Uterus (tissue), 2 donors: ENCODE measurements at regions not wholly inside any gene's neighbourhood (a gene's known extent, or its start where the extent isn't known, plus 50 kb on each side); places are given as distances from the start of the nearest gene placed in this dataset.

Source experiments
- POLR2A ChIP-seq, 2 donors: fragments of 450-650 bp; IDR thresholded peaks; one replicate each; pipeline ENCODE4 v1.6.1; 2016; ENCODE audit warnings: antibody characterized with exemption in 2 of 2, mild to moderate bottlenecking in 1 of 2, moderate library complexity in 1 of 2
- TF ChIP-seq, protein P1 (sequence below), 4 experiments: fragments of 200-600 bp in 2 of 4; fragments of 450-650 bp in 2 of 4; sonication (generic) in 2 of 4; IDR thresholded peaks; one replicate each; pipeline ENCODE4 v1.5.1; 2016 to 2019; ENCODE audit warnings: antibody characterized with exemption in 4 of 4, mild to moderate bottlenecking in 2 of 4, moderate library complexity in 1 of 4

DNA sequence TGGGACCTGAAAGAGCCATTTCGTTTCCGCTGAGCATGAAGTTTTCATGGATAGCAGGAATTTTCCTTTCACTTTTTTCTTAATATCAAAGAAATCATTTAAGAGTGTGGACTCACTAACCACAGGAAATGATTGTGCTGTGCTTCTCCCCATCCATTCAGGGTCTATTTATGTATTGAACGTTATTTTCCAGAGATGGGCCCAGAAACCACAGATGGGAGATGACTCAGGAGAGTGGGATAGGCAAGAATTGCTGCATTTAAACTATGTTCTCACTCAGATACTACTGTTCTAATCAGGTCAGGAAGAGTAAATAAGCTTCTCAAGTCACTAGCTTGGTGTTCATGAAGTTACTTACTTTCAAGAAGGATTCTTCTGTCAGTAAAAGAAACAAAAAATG is 763.8 kb downstream of the DTWD2 start:
- TF ChIP-seq, protein P1, sequence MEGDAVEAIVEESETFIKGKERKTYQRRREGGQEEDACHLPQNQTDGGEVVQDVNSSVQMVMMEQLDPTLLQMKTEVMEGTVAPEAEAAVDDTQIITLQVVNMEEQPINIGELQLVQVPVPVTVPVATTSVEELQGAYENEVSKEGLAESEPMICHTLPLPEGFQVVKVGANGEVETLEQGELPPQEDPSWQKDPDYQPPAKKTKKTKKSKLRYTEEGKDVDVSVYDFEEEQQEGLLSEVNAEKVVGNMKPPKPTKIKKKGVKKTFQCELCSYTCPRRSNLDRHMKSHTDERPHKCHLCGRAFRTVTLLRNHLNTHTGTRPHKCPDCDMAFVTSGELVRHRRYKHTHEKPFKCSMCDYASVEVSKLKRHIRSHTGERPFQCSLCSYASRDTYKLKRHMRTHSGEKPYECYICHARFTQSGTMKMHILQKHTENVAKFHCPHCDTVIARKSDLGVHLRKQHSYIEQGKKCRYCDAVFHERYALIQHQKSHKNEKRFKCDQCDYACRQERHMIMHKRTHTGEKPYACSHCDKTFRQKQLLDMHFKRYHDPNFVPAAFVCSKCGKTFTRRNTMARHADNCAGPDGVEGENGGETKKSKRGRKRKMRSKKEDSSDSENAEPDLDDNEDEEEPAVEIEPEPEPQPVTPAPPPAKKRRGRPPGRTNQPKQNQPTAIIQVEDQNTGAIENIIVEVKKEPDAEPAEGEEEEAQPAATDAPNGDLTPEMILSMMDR (IDR thresholded peaks at IDR 0.05) = no peak
- TF ChIP-seq POLR2A (IDR thresholded peaks at IDR 0.05) = no peak
